H1 (cell line): ENCODE measurements at regions not wholly inside any gene's neighbourhood (a gene's known extent, or its start where the extent isn't known, plus 50 kb on each side); places are given as distances from the start of the nearest gene placed in this dataset.

Experiments
- CBX8 ChIP-seq: fragments of 300-800, 300-1000 bp; sonication (generic); IDR thresholded peaks from 2 replicates; pipeline ENCODE4 v1.7.1; 2016; ENCODE audit warnings: low read depth, low read length, borderline replicate concordance
- FOSL1 ChIP-seq: IDR thresholded peaks from 2 replicates; pipeline ENCODE4 v1.6.1; 2011; ENCODE audit warnings: mild to moderate bottlenecking, low read depth, low read length, moderate library complexity; ENCODE audit not compliant: insufficient read depth
- RFX5 ChIP-seq: IDR thresholded peaks from 2 replicates; pipeline ENCODE4 v1.6.1; 2011; ENCODE audit warnings: low read depth, low read length, improper control_type of control experiment, borderline replicate concordance
- SIRT6 ChIP-seq: IDR thresholded peaks from one replicate; pipeline ENCODE4 v1.7.1; 2012; ENCODE audit warnings: low read length, inconsistent platforms

- TF ChIP-seq RFX5 (no peak), CBX8 (no peak), FOSL1 (no peak), SIRT6 (no peak)
Observed at GRCh38 chr4:128450326-128451120, 162.9 kb upstream of the PGRMC2 start (continued).
